ENCODE measurements at regions not wholly inside any gene's neighbourhood (a gene's known extent, or its start where the extent isn't known, plus 50 kb on each side); places are given as distances from the start of the nearest gene placed in this dataset.

DNA sequence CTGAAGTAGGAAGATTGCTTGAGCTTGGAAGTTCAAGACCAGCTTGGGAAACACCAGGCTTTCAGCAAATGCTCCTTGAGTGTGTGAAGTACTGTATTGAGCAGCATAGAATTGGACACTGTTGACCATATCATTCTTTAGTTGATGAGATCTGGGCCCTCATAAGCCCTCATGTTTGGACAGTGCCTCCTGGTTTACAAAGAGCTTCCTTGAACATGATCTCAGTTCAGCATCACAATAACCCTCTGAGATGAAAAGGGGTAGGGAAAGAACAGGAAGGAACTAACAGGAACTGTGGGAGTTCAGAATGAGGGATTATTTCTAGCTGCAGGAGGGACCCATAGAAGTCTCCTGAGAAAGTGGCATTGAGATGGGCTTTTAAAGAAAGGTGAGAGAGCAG is 153.2 kb downstream of the C12orf75 start:
- Histone ChIP-seq H3K4me1 (ENCODE audit: control insufficient read depth, insufficient read depth, low read length) (no peaks in the 10 kb centered on the region), H3K9me3 (replicated peaks; ENCODE audit: control insufficient read depth, insufficient read depth, low read length) (no peaks in the 10 kb centered on the region), H3K36me3 (ENCODE audit: control insufficient read depth in 2 of 2, insufficient read depth in 2 of 2, low read length in 1 of 2) (no peaks in the 10 kb centered on the region), H2AFZ (ENCODE audit: control insufficient read depth, low read depth, low read length) (no peak overlapping the region), H3K27me3 (replicated peaks in 1 of 2; ENCODE audit: control insufficient read depth in 2 of 2, insufficient read depth in 2 of 2, low read length in 1 of 2) (no peaks in the 10 kb centered on the region; a peak in 1 of 4 replicates), H3K27ac (ENCODE audit: control insufficient read depth, insufficient read depth) (no peak overlapping the region), H3K4me2 (ENCODE audit: control insufficient read depth, insufficient read depth) (no peak overlapping the region), H3K9ac (ENCODE audit: control insufficient read depth, insufficient read depth, low read length) (no peak overlapping the region), H4K20me1 (ENCODE audit: control insufficient read depth, insufficient read depth) (no peaks in the 10 kb centered on the region), H3K79me2 (ENCODE audit: control insufficient read depth, insufficient read depth, low read length) (no peaks in the 10 kb centered on the region), H3K4me3 (no peak overlapping the region)
- ATAC-seq = no peak
- no peak for TF ChIP-seq MEF2B (IDR thresholded peaks at IDR 0.05; ENCODE audit: partially characterized antibody, poor library complexity, severe bottlenecking)
- TF ChIP-seq, protein P1, sequence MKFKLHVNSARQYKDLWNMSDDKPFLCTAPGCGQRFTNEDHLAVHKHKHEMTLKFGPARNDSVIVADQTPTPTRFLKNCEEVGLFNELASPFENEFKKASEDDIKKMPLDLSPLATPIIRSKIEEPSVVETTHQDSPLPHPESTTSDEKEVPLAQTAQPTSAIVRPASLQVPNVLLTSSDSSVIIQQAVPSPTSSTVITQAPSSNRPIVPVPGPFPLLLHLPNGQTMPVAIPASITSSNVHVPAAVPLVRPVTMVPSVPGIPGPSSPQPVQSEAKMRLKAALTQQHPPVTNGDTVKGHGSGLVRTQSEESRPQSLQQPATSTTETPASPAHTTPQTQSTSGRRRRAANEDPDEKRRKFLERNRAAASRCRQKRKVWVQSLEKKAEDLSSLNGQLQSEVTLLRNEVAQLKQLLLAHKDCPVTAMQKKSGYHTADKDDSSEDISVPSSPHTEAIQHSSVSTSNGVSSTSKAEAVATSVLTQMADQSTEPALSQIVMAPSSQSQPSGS (IDR thresholded peaks at IDR 0.05; ENCODE audit: low read length) = no peak
- no peak for TF ChIP-seq GATAD2B (conservative IDR thresholded peaks at IDR 0.05; ENCODE audit: low read depth)
- TF ChIP-seq MTA3 (IDR thresholded peaks at IDR 0.05; ENCODE audit: borderline replicate concordance, low read length) = no peak
- no peak for TF ChIP-seq EZH2 (IDR thresholded peaks at IDR 0.05; ENCODE audit: borderline replicate concordance, control insufficient read depth, low read depth, low read length)
- no peak for TF ChIP-seq FOXM1 (IDR thresholded peaks at IDR 0.05; ENCODE audit: low read depth, low read length)
- TF ChIP-seq CBFB (IDR thresholded peaks at IDR 0.05; ENCODE audit: low read depth) = no peak
- TF ChIP-seq ZNF24 (IDR thresholded peaks at IDR 0.05) = no peak
- TF ChIP-seq RFX5 (IDR thresholded peaks at IDR 0.05; ENCODE audit: low read depth, low read length) = no peak
- no peak for TF ChIP-seq EP300 (IDR thresholded peaks at IDR 0.05; ENCODE audit: borderline replicate concordance in 1 of 2, control insufficient read depth in 1 of 2, low read depth in 2 of 2, low read length in 2 of 2)
- no peak for TF ChIP-seq IKZF1 (conservative IDR thresholded peaks at IDR 0.05)
- TF ChIP-seq, protein P2, sequence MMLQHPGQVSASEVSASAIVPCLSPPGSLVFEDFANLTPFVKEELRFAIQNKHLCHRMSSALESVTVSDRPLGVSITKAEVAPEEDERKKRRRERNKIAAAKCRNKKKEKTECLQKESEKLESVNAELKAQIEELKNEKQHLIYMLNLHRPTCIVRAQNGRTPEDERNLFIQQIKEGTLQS (IDR thresholded peaks at IDR 0.05; ENCODE audit: borderline replicate concordance, extremely low read depth, low read depth, low read length) = no peak
- POLR2A ChIA-PET = no interaction called here
- intact Hi-C loops (cut with micrococcal nuclease; ENCODE audit: unreplicated experiment) = no loop called here
- CTCF ChIA-PET = no interaction called here
- in situ Hi-C loops (cut with MboI) = no loop called here
- SMC1A ChIA-PET (ENCODE audit: uncharacterized antibody, unreplicated experiment) = no interaction called here
- BruUV-seq (replicated peaks) = no TSS peak
- DNase-seq (ENCODE audit: low read depth, low spot score) = no peak
- RAD21 ChIA-PET (ENCODE audit: unreplicated experiment) = no interaction called here
- FAIRE-seq = no peak
